Muscle of leg (tissue), 3 donors: ENCODE measurements at regions not wholly inside any gene's neighbourhood (a gene's known extent, or its start where the extent isn't known, plus 50 kb on each side); places are given as distances from the start of the nearest gene placed in this dataset.

Source experiments
- DNase-seq: peaks from one replicate; pipeline ENCODE4 v3.0.0; 2013
- H3K27ac ChIP-seq: one replicate; pipeline ENCODE4 v1.5.1; 2013; ENCODE audit warnings: mild to moderate bottlenecking, low read length, control low read depth
- H3K27me3 ChIP-seq: one replicate; pipeline ENCODE4 v1.6.1; 2013; ENCODE audit warnings: low read length; ENCODE audit not compliant: control insufficient read depth, insufficient read depth
- H3K36me3 ChIP-seq: one replicate; pipeline ENCODE4 v1.6.1; 2013; ENCODE audit warnings: low read length; ENCODE audit not compliant: control insufficient read depth, insufficient read depth
- H3K4me1 ChIP-seq: one replicate; pipeline ENCODE4 v1.6.1; 2013; ENCODE audit warnings: low read length; ENCODE audit not compliant: control insufficient read depth, insufficient read depth
- H3K4me3 ChIP-seq: one replicate; pipeline ENCODE4 v1.5.1; 2013; ENCODE audit warnings: low read length, control low read depth
- H3K9me3 ChIP-seq: replicated peaks from 2 replicates; pipeline ENCODE4 v1.6.1; 2013; ENCODE audit warnings: low read depth, low read length; ENCODE audit not compliant: control insufficient read depth
- WGBS: methylation state at CpG from one replicate; pipeline ENCODE4 v1.1.5; 2013; ENCODE audit warnings: missing lambda C conversion rate; ENCODE audit not compliant: insufficient coverage; 5-methylcytosine and 5-hydroxymethylcytosine counted together

GRCh38 chr10:59057345-59057744 lies 119.1 kb upstream of the PHYHIPL start:
- no peak overlapping the region for H3K27ac ChIP-seq
- no peaks in the 10 kb centered on the region for H3K27me3 ChIP-seq
- DNase-seq, result no peak
- H3K9me3 ChIP-seq, result no peaks in the 10 kb centered on the region
- no peaks in the 10 kb centered on the region for H3K4me1 ChIP-seq
- H3K36me3 ChIP-seq, result no peaks in the 10 kb centered on the region
- H3K4me3 ChIP-seq, result no peak overlapping the region

DNA sequence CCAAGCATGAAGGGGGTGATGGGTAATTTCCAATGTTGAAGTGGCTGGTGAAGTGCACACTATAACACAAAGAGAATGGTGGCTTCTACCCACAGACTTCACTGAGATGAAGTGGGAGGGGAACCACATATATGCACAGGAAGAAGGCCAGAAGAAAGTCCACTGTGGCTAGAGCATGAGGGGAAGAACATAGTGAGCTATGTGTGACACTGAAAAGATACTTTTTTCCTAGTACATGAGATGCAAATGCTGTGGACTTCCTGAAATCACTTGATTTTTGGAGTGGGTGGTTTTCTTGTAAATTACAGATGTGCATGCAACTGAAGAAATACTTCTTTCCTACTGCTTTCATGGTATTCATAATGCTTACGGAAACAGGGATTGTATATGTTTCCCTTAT lies 115.6 kb upstream of the PHYHIPL start:
- Histone ChIP-seq H3K9me3 (no peaks in the 10 kb centered on the region), H3K36me3 (no peaks in the 10 kb centered on the region)
- no CpG with 5 or more reads among the region's 1 CpG for WGBS

GRCh38 chr10:59063491-59063890 lies 113.0 kb upstream of the PHYHIPL start:
- Histone ChIP-seq H3K27me3 (no peaks in the 10 kb centered on the region), H3K4me1 (peaks cover 3% of the 10 kb centered on the region), H3K27ac (no peak overlapping the region), H3K36me3 (no peaks in the 10 kb centered on the region), H3K9me3 (no peaks in the 10 kb centered on the region), H3K4me3 (no peak overlapping the region)
- WGBS, result 100% methylated on average over 1 of the region's 1 CpG
- DNase-seq, result no peak

More for the DNA sequence above, 115.6 kb upstream of the PHYHIPL start:
- Histone ChIP-seq H3K27ac (no peak overlapping the region), H3K4me3 (no peak overlapping the region), H3K4me1 (no peaks in the 10 kb centered on the region), H3K27me3 (no peaks in the 10 kb centered on the region)
- DNase-seq, result no peak

GRCh38 chr10:59064080-59064692 lies 112.3 kb upstream of the PHYHIPL start:
- H3K27ac ChIP-seq, result no peak overlapping the region
- no peaks in the 10 kb centered on the region for H3K9me3 ChIP-seq
- peaks cover 3% of the 10 kb centered on the region for H3K4me1 ChIP-seq
- WGBS, result no CpG with 5 or more reads among the region's 2 CpGs
- H3K4me3 ChIP-seq, result no peak overlapping the region
- DNase-seq, result no peak
- no peaks in the 10 kb centered on the region for H3K36me3 ChIP-seq
- no peaks in the 10 kb centered on the region for H3K27me3 ChIP-seq

GRCh38 chr10:59064759-59065539 lies 111.5 kb upstream of the PHYHIPL start:
- no peak overlapping the region for H3K4me3 ChIP-seq

DNA sequence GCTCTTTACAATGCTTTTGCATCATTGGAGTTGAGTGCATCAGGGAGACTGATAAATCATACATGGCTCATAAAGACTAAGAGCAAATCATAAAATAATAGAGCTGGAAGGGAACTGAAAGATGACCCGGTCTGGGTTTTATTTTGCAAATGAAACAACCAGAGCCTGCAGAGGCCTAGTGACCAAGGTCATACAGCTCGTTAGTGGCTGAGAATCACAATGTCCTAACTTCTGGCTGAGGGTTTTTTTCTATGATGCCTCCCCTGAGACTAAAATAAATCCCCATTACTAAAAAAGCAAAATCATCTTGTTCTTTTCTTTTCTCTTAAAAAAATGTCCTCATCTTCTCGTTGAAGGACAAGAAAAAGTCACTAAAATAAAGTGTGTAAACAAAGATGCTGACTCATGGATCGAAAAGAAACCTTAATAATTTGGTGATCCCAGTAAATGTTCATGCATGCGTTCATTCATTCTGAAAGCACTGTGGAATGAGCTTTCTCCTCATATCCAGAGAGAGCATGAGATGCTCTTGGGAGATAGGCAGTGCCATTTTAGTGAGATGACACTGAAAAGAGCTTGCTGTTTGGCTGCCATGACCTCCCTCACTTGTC lies 107.8 kb upstream of the PHYHIPL start:
- no peaks in the 10 kb centered on the region for H3K36me3 ChIP-seq
- DNase-seq, result peak; percentile 81
- no peaks in the 10 kb centered on the region for H3K9me3 ChIP-seq
- peak overlapping the region; percentile 15 for H3K27ac ChIP-seq
- H3K4me3 ChIP-seq, result no peak overlapping the region
- H3K27me3 ChIP-seq, result no peaks in the 10 kb centered on the region
- H3K4me1 ChIP-seq, result peaks cover 3% of the 10 kb centered on the region
- 0% methylated on average over 1 of the region's 5 CpGs for WGBS

More at GRCh38 chr10:59064759-59065539, 111.5 kb upstream of the PHYHIPL start:
- Histone ChIP-seq H3K27me3 (no peaks in the 10 kb centered on the region), H3K4me1 (peaks cover 3% of the 10 kb centered on the region), H3K36me3 (no peaks in the 10 kb centered on the region), H3K9me3 (no peaks in the 10 kb centered on the region), H3K27ac (no peak overlapping the region)
- WGBS, result no CpG with 5 or more reads among the region's 6 CpGs
- DNase-seq, result no peak

- DNase-seq, result no peak
- WGBS, result no CpG with 5 or more reads among the region's 1 CpG
- Histone ChIP-seq H3K4me3 (no peak overlapping the region), H3K4me1 (peaks cover 3% of the 10 kb centered on the region), H3K27me3 (no peaks in the 10 kb centered on the region), H3K9me3 (no peaks in the 10 kb centered on the region), H3K36me3 (no peaks in the 10 kb centered on the region), H3K27ac (no peak overlapping the region)
Observed at GRCh38 chr10:59072038-59072437, 104.4 kb upstream of the PHYHIPL start.

DNA sequence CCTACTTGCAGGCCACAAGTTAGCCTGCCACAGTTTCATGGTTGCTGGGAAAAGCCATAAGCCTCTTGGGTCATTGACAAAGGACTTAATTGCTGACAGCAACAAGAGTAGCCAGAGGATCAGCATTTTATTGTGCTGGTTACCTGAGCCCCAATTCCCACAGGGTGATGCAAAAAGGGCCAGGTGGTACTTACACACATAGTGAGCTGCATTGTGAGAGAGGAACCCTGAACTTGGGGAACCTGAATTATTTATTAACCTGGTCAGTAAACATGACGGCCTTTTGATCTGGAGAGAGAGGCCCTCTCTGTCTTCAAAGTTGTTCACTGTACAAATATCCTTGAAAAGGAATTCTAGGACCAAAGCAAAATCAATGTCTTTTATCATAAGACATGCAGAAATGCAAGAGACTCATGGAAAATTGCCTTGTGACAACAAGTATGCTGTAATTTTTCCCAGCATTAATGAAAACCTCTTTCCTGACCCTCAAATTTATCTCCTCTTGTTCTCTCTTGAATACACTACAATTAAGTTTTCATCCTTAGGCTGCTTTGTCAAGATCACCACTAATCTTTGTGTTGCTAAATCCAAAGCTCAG lies 102.9 kb upstream of the PHYHIPL start:
- no CpG with 5 or more reads among the region's 1 CpG for WGBS
- H3K4me1 ChIP-seq, result no peaks in the 10 kb centered on the region
- no peak for DNase-seq
- H3K36me3 ChIP-seq, result no peaks in the 10 kb centered on the region
- H3K27me3 ChIP-seq, result no peaks in the 10 kb centered on the region
- no peak overlapping the region for H3K4me3 ChIP-seq
- no peaks in the 10 kb centered on the region for H3K9me3 ChIP-seq
- no peak overlapping the region for H3K27ac ChIP-seq

DNA sequence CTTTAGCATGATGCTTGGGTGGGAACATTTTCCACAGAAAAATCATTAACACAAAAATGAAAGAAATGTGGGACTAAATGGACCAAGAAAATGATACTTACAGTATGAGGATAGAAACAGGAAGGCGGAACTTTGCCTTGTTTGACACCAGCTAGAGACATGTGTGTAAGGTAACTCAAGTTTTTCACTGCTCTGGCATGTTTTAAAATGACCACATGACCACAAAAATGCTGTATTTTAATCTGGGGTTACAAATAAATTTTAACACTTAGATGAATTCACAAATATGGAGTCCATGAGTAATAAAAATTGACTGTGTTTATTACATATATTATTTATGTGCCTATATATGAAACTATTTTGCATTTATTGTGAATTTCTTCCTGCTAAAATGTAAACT lies 100.9 kb upstream of the PHYHIPL start:
- H3K27ac ChIP-seq, result no peak overlapping the region
- H3K4me1 ChIP-seq, result no peaks in the 10 kb centered on the region
- no CpG with 5 or more reads among the region's 1 CpG for WGBS
- no peaks in the 10 kb centered on the region for H3K36me3 ChIP-seq
- no peaks in the 10 kb centered on the region for H3K9me3 ChIP-seq
- no peak overlapping the region for H3K4me3 ChIP-seq
- no peak for DNase-seq
- no peaks in the 10 kb centered on the region for H3K27me3 ChIP-seq

- no CpG with 5 or more reads among the region's 2 CpGs for WGBS
- Histone ChIP-seq H3K4me3 (no peak overlapping the region), H3K27me3 (no peaks in the 10 kb centered on the region), H3K27ac (no peak overlapping the region), H3K36me3 (no peaks in the 10 kb centered on the region), H3K4me1 (no peaks in the 10 kb centered on the region), H3K9me3 (no peaks in the 10 kb centered on the region)
- DNase-seq, result no peak
Observed at GRCh38 chr10:59077855-59078254, 98.6 kb upstream of the PHYHIPL start.
